Lower leg skin (tissue), 3 donors: ENCODE measurements at regions not wholly inside any gene's neighbourhood (a gene's known extent, or its start where the extent isn't known, plus 50 kb on each side); places are given as distances from the start of the nearest gene placed in this dataset.

ENCODE experiments used
- POLR2A ChIP-seq, 2 donors: fragments of 450-650 bp; IDR thresholded peaks; one replicate each; pipeline ENCODE4 v1.6.1; 2016 to 2017; ENCODE audit warnings: antibody characterized with exemption in 2 of 2, mild to moderate bottlenecking in 1 of 2, moderate library complexity in 1 of 2
- TF ChIP-seq, protein P1 (sequence below), 3 donors: fragments of 450-650 bp; IDR thresholded peaks; one replicate each; pipeline ENCODE4 v1.5.1; 2016; ENCODE audit warnings: antibody characterized with exemption in 3 of 3, mild to moderate bottlenecking in 3 of 3, moderate library complexity in 2 of 3

DNA sequence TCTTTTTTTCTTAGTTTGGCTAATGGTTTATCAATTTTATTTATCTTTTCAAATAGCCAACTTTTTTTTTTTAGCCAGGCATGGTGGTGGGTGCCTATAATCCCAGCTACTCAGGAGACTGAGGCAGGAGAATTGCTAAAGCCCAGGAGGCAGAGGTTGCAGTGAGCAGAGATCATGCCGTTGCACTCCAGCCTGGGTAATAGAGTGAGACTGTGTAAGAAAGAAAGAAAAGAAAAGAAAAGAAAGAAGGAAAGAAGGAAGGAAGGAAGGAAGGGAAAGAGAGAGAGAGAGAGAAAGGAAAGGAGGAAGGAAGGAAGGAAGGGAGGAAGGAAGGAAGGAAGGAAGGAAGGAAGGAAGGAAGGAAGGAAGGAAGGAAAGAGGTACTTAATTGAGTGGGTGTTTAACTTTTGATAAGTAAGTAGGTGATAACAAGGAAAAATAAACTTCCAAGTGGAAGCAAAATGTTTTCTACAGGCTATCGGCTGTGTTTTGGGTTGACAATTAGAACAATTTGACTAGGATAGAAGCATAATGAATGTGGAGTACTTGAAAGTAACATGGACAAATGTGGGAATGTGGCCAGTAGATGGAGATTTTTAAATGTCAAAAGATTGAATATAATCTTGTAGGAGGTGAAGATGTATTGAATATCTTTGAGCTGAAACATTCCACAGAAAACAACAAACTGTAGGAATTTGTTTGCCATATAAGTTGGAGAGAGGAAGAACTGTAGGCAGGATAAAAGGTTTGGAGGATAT is 62.8 kb upstream of the MYO16 start:
- TF ChIP-seq POLR2A (IDR thresholded peaks at IDR 0.05): no peak
- TF ChIP-seq, protein P1, sequence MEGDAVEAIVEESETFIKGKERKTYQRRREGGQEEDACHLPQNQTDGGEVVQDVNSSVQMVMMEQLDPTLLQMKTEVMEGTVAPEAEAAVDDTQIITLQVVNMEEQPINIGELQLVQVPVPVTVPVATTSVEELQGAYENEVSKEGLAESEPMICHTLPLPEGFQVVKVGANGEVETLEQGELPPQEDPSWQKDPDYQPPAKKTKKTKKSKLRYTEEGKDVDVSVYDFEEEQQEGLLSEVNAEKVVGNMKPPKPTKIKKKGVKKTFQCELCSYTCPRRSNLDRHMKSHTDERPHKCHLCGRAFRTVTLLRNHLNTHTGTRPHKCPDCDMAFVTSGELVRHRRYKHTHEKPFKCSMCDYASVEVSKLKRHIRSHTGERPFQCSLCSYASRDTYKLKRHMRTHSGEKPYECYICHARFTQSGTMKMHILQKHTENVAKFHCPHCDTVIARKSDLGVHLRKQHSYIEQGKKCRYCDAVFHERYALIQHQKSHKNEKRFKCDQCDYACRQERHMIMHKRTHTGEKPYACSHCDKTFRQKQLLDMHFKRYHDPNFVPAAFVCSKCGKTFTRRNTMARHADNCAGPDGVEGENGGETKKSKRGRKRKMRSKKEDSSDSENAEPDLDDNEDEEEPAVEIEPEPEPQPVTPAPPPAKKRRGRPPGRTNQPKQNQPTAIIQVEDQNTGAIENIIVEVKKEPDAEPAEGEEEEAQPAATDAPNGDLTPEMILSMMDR (IDR thresholded peaks at IDR 0.05): no peak
